GM12878 (cell line): ENCODE measurements at regions not wholly inside any gene's neighbourhood (a gene's known extent, or its start where the extent isn't known, plus 50 kb on each side); places are given as distances from the start of the nearest gene placed in this dataset.

Source experiments
- ATAC-seq: fragments of 200-7000 bp; cut with Tn5 transposase; 3 replicates; pipeline ENCODE4 v1.9.1; 2020; ENCODE audit warnings: mild to moderate bottlenecking, moderate library complexity
- BruUV-seq: library from RNA; stranded (reverse); fragments of 400-500 nt; replicated peaks from 2 replicates; lab custom pipeline; 2021; lab: Mats Ljungman, UMichigan
- CTCF ChIA-PET: fragments of 300-600 bp; sonication (Branson Sonifier 250); formaldehyde crosslinking; extraction: SDS; loops from one replicate; lab custom pipeline; 2021; ENCODE audit warnings: inconsistent platforms; lab: Yijun Ruan, JAX
- POLR2A ChIA-PET: fragments of 350-600 bp; formaldehyde crosslinking; extraction: SDS; loops from one replicate; lab custom pipeline; 2021; ENCODE audit warnings: inconsistent platforms; lab: Charles Lee
- RAD21 ChIA-PET: fragments of 300-600 bp; sonication (Branson Sonifier 250); formaldehyde crosslinking; loops from one replicate; lab custom pipeline; 2023; ENCODE audit warnings: antibody characterized with exemption; ENCODE audit not compliant: unreplicated experiment; lab: Charles Lee
- SMC1A ChIA-PET: fragments of 300-600 bp; sonication (Branson Sonifier 250); formaldehyde crosslinking; loops from one replicate; lab custom pipeline; 2023; ENCODE audit not compliant: unreplicated experiment, uncharacterized antibody; lab: Charles Lee
- DNase-seq: peaks from one replicate; pipeline ENCODE4 v3.0.0-alpha.2; 2011; ENCODE audit warnings: low read depth, low spot score
- FAIRE-seq: peaks from 3 replicates; lab custom pipeline; 2011; peaks lifted over from hg19 to GRCh38; lab: Jason Lieb, UNC
- H2AFZ ChIP-seq: 2 replicates; pipeline ENCODE4 v1.6.0; 2011; ENCODE audit warnings: low read depth, low read length, control low read depth; ENCODE audit not compliant: control insufficient read depth
- H3K27ac ChIP-seq: 2 replicates; pipeline ENCODE4 v1.5.1; 2011; ENCODE audit warnings: control low read depth; ENCODE audit not compliant: control insufficient read depth, insufficient read depth
- H3K27me3 ChIP-seq, 2 experiments: replicated peaks in 1 of 2; 2 replicates each; pipeline versions ENCODE4 v1.6.0 to v1.6.1; 2011; ENCODE audit warnings: low read length in 1 of 2; ENCODE audit not compliant: control insufficient read depth in 2 of 2, insufficient read depth in 2 of 2
- H3K36me3 ChIP-seq, 2 experiments: 2 replicates each; pipeline ENCODE4 v1.5.1; 2011; ENCODE audit warnings: low read length in 1 of 2; ENCODE audit not compliant: control insufficient read depth in 2 of 2, insufficient read depth in 2 of 2
- H3K4me1 ChIP-seq: 2 replicates; pipeline ENCODE4 v1.6.1; 2011; ENCODE audit warnings: mild to moderate bottlenecking, low read length, moderate library complexity, mixed read lengths; ENCODE audit not compliant: control insufficient read depth, insufficient read depth
- H3K4me2 ChIP-seq: 2 replicates; pipeline ENCODE4 v1.6.0; 2011; ENCODE audit warnings: control low read depth; ENCODE audit not compliant: control insufficient read depth, insufficient read depth
- H3K4me3 ChIP-seq: fragments of 200-600 bp; sonication (generic); 2 replicates; pipeline ENCODE4 v1.5.1; 2016
- H3K79me2 ChIP-seq: 2 replicates; pipeline ENCODE4 v1.6.0; 2011; ENCODE audit warnings: low read length; ENCODE audit not compliant: control insufficient read depth, insufficient read depth
- H3K9ac ChIP-seq: 2 replicates; pipeline ENCODE4 v1.8.0; 2011; ENCODE audit warnings: low read length, control low read depth, mixed read lengths; ENCODE audit not compliant: control insufficient read depth, insufficient read depth
- H3K9me3 ChIP-seq: replicated peaks from 3 replicates; pipeline ENCODE4 v1.5.1; 2011; ENCODE audit warnings: mild to moderate bottlenecking, low read length; ENCODE audit not compliant: control insufficient read depth, insufficient read depth
- H4K20me1 ChIP-seq: 2 replicates; pipeline ENCODE4 v1.6.0; 2011; ENCODE audit not compliant: control insufficient read depth, insufficient read depth
- BACH1 ChIP-seq: fragments of 450-650 bp; IDR thresholded peaks from 2 replicates; pipeline ENCODE4 v1.6.1; 2017; ENCODE audit warnings: mild to moderate bottlenecking, borderline replicate concordance
- HCFC1 ChIP-seq: fragments of 150-350 bp; IDR thresholded peaks from 2 replicates; pipeline ENCODE4 v1.6.1; 2014; ENCODE audit warnings: low read length
- LARP7 ChIP-seq: fragments of 450-650 bp; IDR thresholded peaks from 2 replicates; pipeline ENCODE4 v1.6.1; 2017; ENCODE audit warnings: mild to moderate bottlenecking
- MYB ChIP-seq: fragments of 150-350 bp; IDR thresholded peaks from 2 replicates; pipeline ENCODE4 v1.6.1; 2014; ENCODE audit warnings: mild to moderate bottlenecking, low read depth, low read length, borderline replicate concordance
- NFYB ChIP-seq: IDR thresholded peaks from 2 replicates; pipeline ENCODE4 v1.6.1; 2011; ENCODE audit warnings: low read depth, mild to moderate bottlenecking, low read length, improper control_type of control experiment, moderate library complexity; ENCODE audit not compliant: insufficient read depth
- SMAD1 ChIP-seq: fragments of 450-650 bp; IDR thresholded peaks from 2 replicates; pipeline ENCODE4 v1.6.1; 2018; ENCODE audit warnings: mild to moderate bottlenecking, low read depth; ENCODE audit not compliant: partially characterized antibody
- TARDBP ChIP-seq: IDR thresholded peaks from 2 replicates; pipeline ENCODE4 v1.6.1; 2016; ENCODE audit warnings: borderline replicate concordance
- YBX1 ChIP-seq: fragments of 450-650 bp; IDR thresholded peaks from 2 replicates; pipeline ENCODE4 v1.6.1; 2016; ENCODE audit warnings: antibody characterized with exemption
- ZNF622 ChIP-seq: fragments of 450-650 bp; IDR thresholded peaks from 2 replicates; pipeline ENCODE4 v1.6.1; 2017; ENCODE audit warnings: mild to moderate bottlenecking, inconsistent platforms
- WGBS: methylation state at CpG from one replicate; pipeline ENCODE4 v1.1.6; 2016; ENCODE audit warnings: low lambda C conversion rate; ENCODE audit not compliant: insufficient replicate concordance, insufficient coverage; ENCODE audit errors: missing lambda C conversion rate; 5-methylcytosine and 5-hydroxymethylcytosine counted together
- in situ Hi-C: fragments of 300-500 bp; cut with MboI; formaldehyde crosslinking; loops from 9 replicates; pipeline ENCODE4 v1.14.3; 2018; ENCODE audit warnings: mixed read lengths
- intact Hi-C: fragments of 100-400 bp; cut with micrococcal nuclease; formaldehyde crosslinking; loops from one replicate; pipeline ENCODE4 v1.14.2; 2022; ENCODE audit not compliant: unreplicated experiment
- TF ChIP-seq, protein P1 (sequence below): IDR thresholded peaks from 2 replicates; pipeline ENCODE4 v1.6.1; 2011; ENCODE audit warnings: mild to moderate bottlenecking, low read depth, low read length, moderate library complexity; ENCODE audit not compliant: insufficient replicate concordance
- TF ChIP-seq, protein P2 (sequence below): IDR thresholded peaks from 2 replicates; pipeline ENCODE4 v1.6.1; 2011; ENCODE audit warnings: low read depth, low read length, improper control_type of control experiment, borderline replicate concordance
- TF ChIP-seq, protein P3 (sequence below): IDR thresholded peaks from 2 replicates; pipeline ENCODE4 v1.6.1; 2011; ENCODE audit warnings: low read depth, mild to moderate bottlenecking, low read length, moderate library complexity, borderline replicate concordance; ENCODE audit errors: extremely low read depth
- TF ChIP-seq, protein P4 (sequence below): fragments of 450-650 bp; IDR thresholded peaks from 2 replicates; pipeline ENCODE4 v1.6.1; 2014; ENCODE audit warnings: mild to moderate bottlenecking
- TF ChIP-seq, protein P5 (sequence below): fragments of 450-650 bp; IDR thresholded peaks from 2 replicates; pipeline ENCODE4 v1.6.1; 2016; ENCODE audit warnings: mild to moderate bottlenecking, moderate library complexity, borderline replicate concordance
- TF ChIP-seq, protein P6 (sequence below): fragments of 450-650 bp; IDR thresholded peaks from 2 replicates; pipeline ENCODE4 v1.6.1; 2017; ENCODE audit warnings: low read depth, mild to moderate bottlenecking, moderate library complexity

DNA sequence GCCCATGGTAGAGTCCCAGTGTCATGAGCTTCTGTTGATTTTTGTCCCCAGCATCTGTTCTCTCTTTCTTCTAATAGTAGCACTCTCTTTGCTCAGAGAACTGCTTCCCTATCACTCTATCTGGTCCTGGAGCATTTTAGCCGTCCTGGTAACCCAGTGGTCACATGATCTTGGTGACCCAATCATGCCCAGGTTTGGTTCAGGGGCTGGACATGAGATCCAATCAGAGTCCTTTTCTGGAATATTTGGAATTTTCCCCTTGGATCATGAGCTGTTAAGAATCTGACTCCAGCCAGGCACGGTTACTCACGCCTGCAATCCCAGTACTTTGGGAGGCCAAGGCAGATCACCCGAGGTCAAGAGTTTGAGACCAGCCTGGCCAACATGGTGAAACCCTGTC, 197.0 kb downstream of the RAB11FIP4 start:
- no peaks in the 10 kb centered on the region for H3K36me3 ChIP-seq
- H3K9ac ChIP-seq: no peak overlapping the region
- H3K27ac ChIP-seq: no peak overlapping the region
- TF ChIP-seq, protein P1, sequence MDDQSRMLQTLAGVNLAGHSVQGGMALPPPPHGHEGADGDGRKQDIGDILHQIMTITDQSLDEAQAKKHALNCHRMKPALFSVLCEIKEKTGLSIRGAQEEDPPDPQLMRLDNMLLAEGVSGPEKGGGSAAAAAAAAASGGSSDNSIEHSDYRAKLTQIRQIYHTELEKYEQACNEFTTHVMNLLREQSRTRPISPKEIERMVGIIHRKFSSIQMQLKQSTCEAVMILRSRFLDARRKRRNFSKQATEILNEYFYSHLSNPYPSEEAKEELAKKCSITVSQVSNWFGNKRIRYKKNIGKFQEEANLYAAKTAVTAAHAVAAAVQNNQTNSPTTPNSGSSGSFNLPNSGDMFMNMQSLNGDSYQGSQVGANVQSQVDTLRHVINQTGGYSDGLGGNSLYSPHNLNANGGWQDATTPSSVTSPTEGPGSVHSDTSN: no peak
- no peak for TF ChIP-seq MYB
- TF ChIP-seq, protein P2, sequence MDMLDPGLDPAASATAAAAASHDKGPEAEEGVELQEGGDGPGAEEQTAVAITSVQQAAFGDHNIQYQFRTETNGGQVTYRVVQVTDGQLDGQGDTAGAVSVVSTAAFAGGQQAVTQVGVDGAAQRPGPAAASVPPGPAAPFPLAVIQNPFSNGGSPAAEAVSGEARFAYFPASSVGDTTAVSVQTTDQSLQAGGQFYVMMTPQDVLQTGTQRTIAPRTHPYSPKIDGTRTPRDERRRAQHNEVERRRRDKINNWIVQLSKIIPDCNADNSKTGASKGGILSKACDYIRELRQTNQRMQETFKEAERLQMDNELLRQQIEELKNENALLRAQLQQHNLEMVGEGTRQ: no peak
- TF ChIP-seq, protein P3, sequence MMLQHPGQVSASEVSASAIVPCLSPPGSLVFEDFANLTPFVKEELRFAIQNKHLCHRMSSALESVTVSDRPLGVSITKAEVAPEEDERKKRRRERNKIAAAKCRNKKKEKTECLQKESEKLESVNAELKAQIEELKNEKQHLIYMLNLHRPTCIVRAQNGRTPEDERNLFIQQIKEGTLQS: no peak
- no peak for TF ChIP-seq ZNF622
- TF ChIP-seq, protein P4, sequence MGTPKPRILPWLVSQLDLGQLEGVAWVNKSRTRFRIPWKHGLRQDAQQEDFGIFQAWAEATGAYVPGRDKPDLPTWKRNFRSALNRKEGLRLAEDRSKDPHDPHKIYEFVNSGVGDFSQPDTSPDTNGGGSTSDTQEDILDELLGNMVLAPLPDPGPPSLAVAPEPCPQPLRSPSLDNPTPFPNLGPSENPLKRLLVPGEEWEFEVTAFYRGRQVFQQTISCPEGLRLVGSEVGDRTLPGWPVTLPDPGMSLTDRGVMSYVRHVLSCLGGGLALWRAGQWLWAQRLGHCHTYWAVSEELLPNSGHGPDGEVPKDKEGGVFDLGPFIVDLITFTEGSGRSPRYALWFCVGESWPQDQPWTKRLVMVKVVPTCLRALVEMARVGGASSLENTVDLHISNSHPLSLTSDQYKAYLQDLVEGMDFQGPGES: no peak
- TF ChIP-seq, protein P5, sequence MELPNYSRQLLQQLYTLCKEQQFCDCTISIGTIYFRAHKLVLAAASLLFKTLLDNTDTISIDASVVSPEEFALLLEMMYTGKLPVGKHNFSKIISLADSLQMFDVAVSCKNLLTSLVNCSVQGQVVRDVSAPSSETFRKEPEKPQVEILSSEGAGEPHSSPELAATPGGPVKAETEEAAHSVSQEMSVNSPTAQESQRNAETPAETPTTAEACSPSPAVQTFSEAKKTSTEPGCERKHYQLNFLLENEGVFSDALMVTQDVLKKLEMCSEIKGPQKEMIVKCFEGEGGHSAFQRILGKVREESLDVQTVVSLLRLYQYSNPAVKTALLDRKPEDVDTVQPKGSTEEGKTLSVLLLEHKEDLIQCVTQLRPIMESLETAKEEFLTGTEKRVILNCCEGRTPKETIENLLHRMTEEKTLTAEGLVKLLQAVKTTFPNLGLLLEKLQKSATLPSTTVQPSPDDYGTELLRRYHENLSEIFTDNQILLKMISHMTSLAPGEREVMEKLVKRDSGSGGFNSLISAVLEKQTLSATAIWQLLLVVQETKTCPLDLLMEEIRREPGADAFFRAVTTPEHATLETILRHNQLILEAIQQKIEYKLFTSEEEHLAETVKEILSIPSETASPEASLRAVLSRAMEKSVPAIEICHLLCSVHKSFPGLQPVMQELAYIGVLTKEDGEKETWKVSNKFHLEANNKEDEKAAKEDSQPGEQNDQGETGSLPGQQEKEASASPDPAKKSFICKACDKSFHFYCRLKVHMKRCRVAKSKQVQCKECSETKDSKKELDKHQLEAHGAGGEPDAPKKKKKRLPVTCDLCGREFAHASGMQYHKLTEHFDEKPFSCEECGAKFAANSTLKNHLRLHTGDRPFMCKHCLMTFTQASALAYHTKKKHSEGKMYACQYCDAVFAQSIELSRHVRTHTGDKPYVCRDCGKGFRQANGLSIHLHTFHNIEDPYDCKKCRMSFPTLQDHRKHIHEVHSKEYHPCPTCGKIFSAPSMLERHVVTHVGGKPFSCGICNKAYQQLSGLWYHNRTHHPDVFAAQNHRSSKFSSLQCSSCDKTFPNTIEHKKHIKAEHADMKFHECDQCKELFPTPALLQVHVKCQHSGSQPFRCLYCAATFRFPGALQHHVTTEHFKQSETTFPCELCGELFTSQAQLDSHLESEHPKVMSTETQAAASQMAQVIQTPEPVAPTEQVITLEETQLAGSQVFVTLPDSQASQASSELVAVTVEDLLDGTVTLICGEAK: no peak
- no peak for TF ChIP-seq TARDBP
- TF ChIP-seq LARP7: no peak
- no peak for TF ChIP-seq YBX1
- TF ChIP-seq BACH1: no peak
- TF ChIP-seq, protein P6, sequence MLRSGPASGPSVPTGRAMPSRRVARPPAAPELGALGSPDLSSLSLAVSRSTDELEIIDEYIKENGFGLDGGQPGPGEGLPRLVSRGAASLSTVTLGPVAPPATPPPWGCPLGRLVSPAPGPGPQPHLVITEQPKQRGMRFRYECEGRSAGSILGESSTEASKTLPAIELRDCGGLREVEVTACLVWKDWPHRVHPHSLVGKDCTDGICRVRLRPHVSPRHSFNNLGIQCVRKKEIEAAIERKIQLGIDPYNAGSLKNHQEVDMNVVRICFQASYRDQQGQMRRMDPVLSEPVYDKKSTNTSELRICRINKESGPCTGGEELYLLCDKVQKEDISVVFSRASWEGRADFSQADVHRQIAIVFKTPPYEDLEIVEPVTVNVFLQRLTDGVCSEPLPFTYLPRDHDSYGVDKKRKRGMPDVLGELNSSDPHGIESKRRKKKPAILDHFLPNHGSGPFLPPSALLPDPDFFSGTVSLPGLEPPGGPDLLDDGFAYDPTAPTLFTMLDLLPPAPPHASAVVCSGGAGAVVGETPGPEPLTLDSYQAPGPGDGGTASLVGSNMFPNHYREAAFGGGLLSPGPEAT: no peak
- TF ChIP-seq HCFC1: no peak
- no peak for TF ChIP-seq SMAD1
- TF ChIP-seq NFYB: no peak
- no peak for FAIRE-seq
- no peak overlapping the region for H3K4me3 ChIP-seq
- 26% methylated on average over 4 of the region's 4 CpGs for WGBS
- H3K27me3 ChIP-seq: no peaks in the 10 kb centered on the region
- ChIA-PET SMC1A (interaction anchor here (1.0 kb wide), 1 partner anchor 53 kb away, joined by 3 read pairs; no protein-coding TSS in a partner anchor), POLR2A (interaction anchor here (1.0 kb wide), 1 partner anchor 40 kb away, joined by 3 read pairs; no protein-coding TSS in a partner anchor), CTCF (no interaction called here), RAD21 (interaction anchor here (1.3 kb wide), 1 partner anchor 54 kb away, joined by 3 read pairs; no protein-coding TSS in a partner anchor)
- no peaks in the 10 kb centered on the region for H4K20me1 ChIP-seq
- no TSS peak for BruUV-seq
- in situ Hi-C loops: no loop called here
- H2AFZ ChIP-seq: no peak overlapping the region
- H3K79me2 ChIP-seq: no peaks in the 10 kb centered on the region
- no peaks in the 10 kb centered on the region for H3K9me3 ChIP-seq
- DNase-seq: no peak
- ATAC-seq: no peak
- intact Hi-C loops: no loop called here
- no peak overlapping the region for H3K4me2 ChIP-seq
- H3K4me1 ChIP-seq: no peaks in the 10 kb centered on the region
